NOMO-1 treated with DMSO at 0.1 percent for 48 hours (cell line): ENCODE measurements at regions not wholly inside any gene's neighbourhood (a gene's known extent, or its start where the extent isn't known, plus 50 kb on each side); places are given as distances from the start of the nearest gene placed in this dataset.

Experiments
- DNase-seq: peaks from one replicate; lab custom pipeline; 2025; ENCODE audit not compliant: unreplicated experiment; lab: John Stamatoyannopoulos, UW

DNA sequence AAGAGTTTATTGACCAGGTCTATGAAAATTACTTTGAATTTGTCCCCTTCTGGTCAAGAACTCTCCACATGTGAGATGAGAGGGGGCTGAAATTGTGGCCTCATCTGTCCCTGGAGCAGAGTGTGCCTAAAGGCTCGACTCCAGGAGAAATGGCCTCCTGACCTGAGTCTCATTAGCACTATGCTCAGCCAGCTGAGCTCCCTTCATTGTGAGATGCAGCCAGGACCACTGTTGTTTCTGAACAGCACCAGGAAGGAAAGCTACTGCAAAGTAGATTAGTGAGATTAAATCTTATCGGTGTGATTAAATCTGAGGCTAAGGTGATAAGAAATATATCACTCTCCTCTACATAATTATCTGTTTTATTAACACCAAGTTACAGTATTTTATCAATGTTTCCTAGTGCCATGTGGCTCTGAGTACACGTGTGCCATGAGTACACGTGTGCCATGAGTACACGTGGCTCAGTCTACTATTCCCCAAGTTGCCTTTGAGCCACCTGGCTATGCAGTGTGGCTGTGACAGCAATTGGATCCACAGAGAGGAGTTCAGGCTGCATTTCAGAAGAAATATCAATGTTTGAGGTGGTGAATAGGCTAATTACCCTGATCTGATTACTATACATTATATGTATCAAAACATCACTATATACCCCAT is 126.9 kb downstream of the IPMK start:
- no peak for DNase-seq

DNA sequence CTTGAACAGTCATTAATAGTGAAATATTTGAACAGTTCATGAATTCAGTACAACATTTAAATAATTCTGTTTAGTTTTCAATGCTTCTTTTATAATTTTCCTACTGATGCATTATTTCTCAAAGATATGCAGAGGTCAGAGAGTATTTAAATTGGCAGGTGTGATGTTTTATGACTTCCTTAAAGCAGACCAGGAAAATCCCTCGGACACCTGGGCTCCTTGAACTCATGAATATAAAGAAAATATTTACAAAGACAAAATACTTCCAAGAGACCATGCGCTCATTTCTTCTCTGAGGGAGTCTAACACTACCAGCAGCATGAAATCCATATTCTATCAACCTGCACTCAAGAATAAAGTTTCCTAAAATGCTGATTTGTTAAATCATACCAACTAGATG is 127.6 kb downstream of the IPMK start:
- DNase-seq = no peak

DNA sequence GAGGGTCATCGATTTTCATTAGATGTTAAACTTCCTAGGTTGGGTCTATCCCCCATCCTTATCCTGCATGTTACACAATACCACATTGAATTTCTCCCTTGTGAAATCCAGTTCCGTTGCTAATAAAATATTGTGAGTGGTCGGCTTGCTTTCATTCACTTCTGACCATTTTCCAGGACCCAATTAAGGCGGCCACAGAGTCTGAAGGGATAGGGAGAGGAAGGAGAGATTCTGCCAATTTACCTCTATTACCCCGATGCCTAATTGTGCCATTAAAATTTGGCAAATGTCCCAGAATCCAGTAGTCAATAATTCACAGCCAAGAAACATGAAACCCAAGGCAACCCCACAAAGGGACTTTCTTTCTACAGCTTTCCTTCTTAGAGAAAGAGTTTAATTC is 129.9 kb downstream of the IPMK start:
- DNase-seq = no peak

- no peak for DNase-seq
Measured at GRCh38 chr10:58115218-58116050, 152.3 kb downstream of the IPMK start.

- DNase-seq = no peak
Measured at GRCh38 chr10:58109731-58110130, 158.0 kb downstream of the IPMK start.

DNA sequence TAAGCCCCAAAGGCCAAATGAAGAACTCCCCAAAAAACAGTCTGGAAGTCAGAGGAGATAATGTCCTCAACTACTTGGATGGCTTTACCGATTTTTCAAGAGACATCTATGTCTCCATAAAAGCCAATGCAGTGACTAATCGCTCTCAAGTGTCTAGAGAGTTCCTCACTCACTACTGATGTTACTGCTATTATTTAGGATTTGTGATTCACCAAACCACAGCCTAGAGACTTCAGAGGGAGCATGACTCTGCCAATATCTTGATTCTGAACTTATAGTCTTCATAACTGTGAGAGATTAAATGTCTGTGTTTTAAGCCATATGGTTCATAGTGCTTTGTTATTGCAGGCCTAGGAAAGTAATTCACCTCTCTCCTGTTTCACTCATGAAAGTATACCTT is 160.2 kb downstream of the IPMK start:
- no peak for DNase-seq

DNA sequence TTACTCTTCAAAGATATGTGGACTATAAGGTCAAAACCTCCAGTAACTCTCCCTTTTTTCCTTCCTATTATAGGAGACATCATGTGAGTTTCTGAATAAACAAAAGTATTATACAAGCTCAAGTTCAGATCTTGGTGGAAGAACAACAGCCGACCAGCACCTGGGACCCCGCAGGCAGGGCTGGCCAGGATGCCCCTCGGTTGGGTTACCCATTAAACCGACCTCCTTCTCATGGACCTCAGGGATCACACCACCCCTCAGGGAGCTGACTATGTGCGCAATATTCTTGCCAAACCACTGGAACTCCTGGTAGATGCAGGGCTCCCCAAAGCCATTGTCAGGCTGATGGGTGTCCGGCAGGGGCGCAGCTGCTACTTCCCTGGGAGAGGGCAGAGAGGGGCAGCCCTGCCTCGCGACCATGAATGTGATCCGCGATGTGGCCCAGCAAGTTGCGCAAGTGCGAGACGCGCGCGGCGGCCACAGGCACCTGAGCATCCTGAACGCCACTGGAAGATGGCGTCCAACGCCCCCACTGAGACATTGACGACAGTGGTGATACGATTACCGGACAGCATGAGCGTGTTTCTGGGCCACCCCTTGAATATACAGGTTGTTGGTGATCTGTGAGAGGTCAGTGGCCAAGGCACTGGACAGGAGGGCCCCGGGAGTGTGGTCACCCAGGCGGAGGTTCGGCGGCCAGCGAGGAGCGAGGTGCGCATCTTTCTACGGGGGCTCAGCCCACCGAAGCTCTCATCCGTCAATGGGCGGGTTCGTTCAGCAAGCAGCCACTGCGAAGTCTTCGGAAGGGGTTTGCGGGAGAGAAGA is 161.3 kb downstream of the IPMK start:
- no peak for DNase-seq

DNA sequence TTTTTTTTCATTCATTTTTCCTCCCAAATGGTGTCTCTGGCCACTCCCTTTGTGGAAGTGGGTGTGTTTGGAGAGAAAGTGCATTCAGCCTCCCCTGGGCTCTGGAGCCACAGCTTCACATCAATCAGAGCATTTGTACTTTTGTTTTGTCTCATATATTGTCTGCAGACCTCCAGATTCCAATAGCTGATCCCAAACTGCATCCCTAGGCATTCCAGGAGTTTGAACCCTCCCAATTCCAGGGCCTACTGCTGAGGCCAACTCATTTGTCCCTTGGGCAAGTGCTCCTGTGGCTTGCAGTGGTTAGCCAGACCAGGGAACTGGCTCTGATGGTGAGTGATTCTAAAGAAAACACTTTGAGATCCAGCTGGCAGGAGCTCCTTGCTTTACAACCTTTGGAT is 163.3 kb downstream of the IPMK start:
- DNase-seq = no peak

DNA sequence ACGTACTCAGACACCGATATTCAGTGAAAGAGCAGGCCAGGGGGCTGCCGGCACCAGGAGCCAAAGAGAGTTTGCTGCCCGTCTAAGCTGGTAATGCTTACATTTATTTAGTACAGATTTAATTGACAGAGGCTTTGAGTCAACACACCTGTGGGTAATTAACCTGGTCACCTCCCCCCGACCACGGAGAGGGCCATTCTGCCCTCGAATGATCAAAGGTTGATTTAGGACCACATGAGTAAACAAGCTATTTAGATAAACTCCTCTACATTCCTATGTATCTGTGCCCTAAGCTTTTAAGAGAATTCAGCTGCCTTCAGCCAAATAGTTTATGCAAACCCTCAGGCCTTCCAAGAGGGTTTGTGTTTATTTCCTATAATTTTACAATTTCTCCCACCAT is 164.8 kb downstream of the IPMK start:
- DNase-seq = no peak

DNA sequence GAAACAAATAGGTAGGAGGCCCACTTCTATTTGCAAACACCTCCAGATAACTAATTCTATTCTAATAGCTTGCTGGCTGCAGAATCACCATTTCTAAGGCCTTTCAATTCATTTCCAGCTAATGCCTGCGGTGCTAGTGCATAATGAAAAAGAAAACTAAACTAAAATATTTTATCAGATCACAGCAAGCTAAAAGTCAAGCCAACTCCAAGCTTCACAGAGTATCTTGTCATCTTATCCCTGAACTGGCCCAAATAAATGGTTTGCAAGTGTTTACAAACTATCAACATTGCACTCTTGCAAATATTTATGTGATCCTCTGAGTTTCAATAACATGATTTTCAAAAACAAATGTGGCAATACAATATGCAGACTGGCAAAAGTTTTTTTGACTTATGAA is 166.0 kb downstream of the IPMK start:
- DNase-seq = no peak

GRCh38 chr10:58094985-58095718 is 172.5 kb downstream of the IPMK start:
- DNase-seq = no peak

GRCh38 chr10:58091886-58092285 is 175.8 kb downstream of the IPMK start:
- DNase-seq = no peak

DNA sequence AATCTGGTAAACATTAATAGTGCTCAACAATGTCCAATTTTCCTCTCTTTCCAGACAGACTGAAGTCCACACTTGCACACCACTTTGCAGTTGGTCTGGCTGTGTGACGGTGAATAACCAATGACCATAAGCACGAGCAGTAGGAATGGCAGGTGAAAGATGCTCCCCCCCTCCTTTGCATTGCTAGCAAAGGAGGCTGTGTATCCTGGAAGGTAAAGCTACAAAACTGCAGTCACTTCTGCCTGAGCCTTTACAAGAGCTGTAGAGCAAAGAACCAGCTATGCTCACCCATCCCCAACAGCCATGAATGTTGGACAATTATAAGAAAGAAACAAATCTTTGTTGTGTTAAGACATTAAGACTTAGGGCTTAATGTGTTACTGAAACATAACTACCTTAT is 178.0 kb downstream of the IPMK start:
- no peak for DNase-seq

DNA sequence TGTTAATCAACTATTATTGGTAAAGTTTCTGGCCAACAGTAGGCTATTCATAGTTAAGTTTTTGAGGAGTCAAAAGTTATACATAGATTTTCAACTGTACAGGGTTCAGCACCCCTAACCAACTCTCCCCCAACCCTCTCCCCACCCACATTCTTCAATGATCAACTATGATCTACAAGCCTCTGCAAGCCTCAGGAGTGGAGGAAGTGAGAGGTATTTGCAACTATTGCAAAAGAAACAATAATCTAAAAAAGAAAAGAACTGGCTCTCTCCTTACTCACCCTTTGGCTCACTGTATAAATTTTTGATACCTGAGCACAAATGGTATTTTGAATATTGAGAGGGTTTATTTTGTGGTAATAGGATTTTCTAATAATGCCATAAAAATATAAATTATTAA is 179.8 kb downstream of the IPMK start:
- DNase-seq = no peak

DNA sequence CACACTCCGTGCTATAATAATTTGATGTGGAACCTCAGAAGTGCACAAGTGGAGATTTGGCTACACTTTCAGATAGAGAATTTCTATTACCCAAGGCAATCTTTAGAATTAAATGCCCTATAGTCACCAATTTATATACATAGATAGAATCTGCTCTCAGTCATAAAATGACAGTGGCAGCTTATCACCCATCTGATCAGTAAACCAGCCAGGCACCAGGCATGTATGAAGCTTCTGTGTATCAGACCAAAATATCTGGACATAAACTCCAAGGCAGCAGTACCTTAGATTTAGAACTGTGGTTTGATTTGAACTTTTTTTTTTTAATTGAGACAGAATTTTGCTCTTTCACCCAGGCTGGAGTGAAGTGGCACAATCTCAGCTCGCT is 180.9 kb downstream of the IPMK start:
- DNase-seq = no peak

DNA sequence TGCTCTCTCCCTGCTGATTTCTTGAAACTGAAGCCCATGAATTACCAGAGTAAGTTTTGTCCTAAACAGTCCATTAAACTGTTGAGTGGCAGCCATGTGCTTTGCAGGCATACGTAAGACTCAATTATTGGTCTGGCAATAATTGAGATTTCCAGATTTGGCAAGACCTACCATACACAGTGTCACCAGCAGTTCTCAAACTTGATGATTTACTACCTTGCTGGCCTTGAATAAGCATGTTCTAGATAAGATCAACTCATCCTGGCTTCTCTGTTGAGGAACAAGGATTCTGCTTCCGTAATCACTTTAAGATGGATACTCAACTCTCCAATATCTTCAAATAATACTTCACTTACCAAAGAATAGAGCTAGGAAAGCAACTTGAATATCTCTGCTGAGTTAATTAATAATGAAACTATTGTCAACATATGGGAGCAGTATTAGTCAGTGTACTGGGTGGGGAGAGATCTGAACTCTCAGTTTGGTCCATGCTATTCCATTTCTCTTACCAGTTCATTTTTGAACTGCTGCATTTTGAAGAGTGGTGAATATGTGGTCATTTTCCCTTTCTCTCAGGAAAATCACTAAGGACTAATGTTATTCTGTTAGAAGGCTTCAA is 181.4 kb downstream of the IPMK start:
- DNase-seq = no peak

GRCh38 chr10:58082248-58082647 is 185.4 kb downstream of the IPMK start:
- DNase-seq = no peak

GRCh38 chr10:58081353-58081752 is 186.3 kb downstream of the IPMK start:
- no peak for DNase-seq

DNA sequence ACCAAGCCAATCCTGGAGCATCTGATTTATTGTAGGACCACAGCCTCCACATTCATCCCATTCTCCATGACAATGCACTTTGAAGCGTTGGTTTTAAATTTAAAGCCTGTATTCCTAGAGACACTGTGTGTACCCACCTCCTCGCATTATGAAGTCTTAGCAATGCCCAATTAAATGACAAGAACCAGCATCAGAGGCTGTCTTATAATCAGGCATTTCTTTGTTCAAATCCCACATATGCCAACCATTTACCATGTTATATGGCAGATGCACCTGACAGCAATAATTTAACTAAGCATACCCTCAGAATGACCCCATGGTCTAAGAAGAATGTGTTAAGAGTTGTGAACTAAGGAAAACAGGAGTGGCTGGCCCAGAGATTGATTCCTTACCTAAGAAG is 188.2 kb downstream of the IPMK start:
- no peak for DNase-seq

GRCh38 chr10:58072634-58073033 is 195.1 kb downstream of the IPMK start:
- DNase-seq = no peak

- DNase-seq = no peak
Measured at GRCh38 chr10:58070956-58071355, 196.7 kb downstream of the IPMK start.
